ENCODE measurements at regions not wholly inside any gene's neighbourhood (a gene's known extent, or its start where the extent isn't known, plus 50 kb on each side); places are given as distances from the start of the nearest gene placed in this dataset.

GRCh38 chr6:163717106-163717764 is 302.7 kb downstream of the QKI start:
- TF ChIP-seq CTCF (IDR thresholded peaks at IDR 0.05; ENCODE audit: poor library complexity) (no peak), EZH2phosphoT487 (IDR thresholded peaks at IDR 0.05; ENCODE audit: low read depth, severe bottlenecking, unreplicated experiment) (no peak)
